GM12875 (cell line): ENCODE measurements at regions not wholly inside any gene's neighbourhood (a gene's known extent, or its start where the extent isn't known, plus 50 kb on each side); places are given as distances from the start of the nearest gene placed in this dataset.

Experiments
- H3K4me3 ChIP-seq: one replicate; pipeline ENCODE4 v1.5.1; 2011; ENCODE audit warnings: low read depth, low read length, control low read depth
- TF ChIP-seq, protein P1 (sequence below): IDR thresholded peaks from 2 replicates; pipeline ENCODE4 v1.5.1; 2011; ENCODE audit warnings: low read depth, mild to moderate bottlenecking, control low read depth, inconsistent platforms, low read length, moderate library complexity, borderline replicate concordance; ENCODE audit not compliant: insufficient read depth

DNA sequence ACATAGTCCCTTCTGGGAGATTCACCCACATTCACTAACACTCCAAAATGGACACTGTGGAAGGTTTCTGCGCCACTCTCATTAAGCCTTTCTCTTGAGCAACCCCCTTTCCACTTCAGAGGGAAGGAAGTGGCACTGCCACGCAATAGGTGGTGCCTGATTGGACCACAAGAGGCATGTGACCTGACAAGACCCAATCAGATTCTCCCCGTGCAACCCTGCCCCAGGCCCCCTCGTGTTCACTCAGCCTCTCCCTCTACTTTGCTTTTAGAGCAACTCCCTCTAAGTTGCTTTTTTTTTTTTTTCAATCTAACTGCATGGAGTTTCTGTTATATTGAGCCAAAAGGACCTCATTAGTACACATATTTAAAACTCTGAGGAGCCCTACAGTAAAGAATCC lies 158.0 kb downstream of the EN1 start:
- TF ChIP-seq, protein P1, sequence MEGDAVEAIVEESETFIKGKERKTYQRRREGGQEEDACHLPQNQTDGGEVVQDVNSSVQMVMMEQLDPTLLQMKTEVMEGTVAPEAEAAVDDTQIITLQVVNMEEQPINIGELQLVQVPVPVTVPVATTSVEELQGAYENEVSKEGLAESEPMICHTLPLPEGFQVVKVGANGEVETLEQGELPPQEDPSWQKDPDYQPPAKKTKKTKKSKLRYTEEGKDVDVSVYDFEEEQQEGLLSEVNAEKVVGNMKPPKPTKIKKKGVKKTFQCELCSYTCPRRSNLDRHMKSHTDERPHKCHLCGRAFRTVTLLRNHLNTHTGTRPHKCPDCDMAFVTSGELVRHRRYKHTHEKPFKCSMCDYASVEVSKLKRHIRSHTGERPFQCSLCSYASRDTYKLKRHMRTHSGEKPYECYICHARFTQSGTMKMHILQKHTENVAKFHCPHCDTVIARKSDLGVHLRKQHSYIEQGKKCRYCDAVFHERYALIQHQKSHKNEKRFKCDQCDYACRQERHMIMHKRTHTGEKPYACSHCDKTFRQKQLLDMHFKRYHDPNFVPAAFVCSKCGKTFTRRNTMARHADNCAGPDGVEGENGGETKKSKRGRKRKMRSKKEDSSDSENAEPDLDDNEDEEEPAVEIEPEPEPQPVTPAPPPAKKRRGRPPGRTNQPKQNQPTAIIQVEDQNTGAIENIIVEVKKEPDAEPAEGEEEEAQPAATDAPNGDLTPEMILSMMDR: no peak
- H3K4me3 ChIP-seq: no peak overlapping the region

DNA sequence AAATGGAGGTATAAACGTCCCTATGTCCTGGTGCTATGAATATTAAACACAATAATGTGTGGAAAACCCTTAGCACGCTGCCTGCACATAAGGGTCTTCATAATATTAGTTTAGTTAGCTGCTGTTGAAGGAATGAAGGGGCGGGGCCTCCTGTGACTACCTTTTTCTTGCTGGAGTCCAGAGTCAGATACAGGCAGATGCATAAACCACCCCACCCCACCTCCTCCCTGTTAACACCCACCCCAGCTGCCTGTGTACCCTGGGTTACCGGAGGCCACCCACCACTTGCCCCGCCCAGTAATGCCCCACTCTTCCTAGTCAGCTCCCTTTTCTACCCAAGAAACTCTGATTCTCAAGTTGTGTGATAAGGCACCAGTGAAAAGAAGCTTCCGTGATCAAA lies 158.4 kb downstream of the EN1 start:
- TF ChIP-seq, protein P1: no peak
- H3K4me3 ChIP-seq: no peak overlapping the region

DNA sequence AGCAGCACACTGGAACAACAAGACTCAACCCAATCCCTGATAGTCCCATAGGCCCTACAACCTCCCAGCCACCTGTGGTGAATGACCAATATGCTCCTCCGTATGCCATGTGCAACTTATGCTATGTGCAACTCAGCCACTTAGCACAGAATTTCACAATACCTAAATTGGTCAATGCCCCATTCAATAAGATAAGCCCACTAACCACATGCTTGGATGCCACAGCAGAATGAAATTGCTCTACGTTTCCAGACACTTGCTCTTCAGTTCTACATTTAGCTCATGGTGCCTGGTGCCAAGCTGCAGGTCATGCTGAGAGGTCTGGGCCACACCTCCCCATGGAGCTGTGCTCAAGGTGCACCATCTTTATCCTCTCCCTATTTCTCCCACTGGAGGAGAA lies 159.8 kb downstream of the EN1 start:
- TF ChIP-seq, protein P1: no peak
- H3K4me3 ChIP-seq: no peak overlapping the region

DNA sequence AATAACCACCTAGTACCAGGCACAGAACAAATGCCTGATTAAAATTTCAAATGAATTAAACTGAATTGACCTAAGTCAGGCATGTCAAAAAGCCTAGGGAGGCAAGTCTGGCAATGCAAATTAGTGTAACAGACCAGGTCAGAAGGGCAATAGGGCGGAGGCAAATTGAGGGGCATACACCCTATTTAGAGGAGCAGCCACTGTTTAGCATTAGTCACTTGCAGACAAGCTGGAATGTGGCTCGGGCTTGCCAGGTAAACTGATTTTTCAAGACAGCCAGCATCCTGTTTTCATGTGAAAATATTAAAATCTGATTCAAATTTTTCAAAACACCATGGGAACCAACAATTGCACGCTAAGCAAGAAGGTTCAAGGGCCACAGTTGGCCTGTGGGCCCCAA lies 160.3 kb downstream of the EN1 start:
- TF ChIP-seq, protein P1: no peak
- no peak overlapping the region for H3K4me3 ChIP-seq

DNA sequence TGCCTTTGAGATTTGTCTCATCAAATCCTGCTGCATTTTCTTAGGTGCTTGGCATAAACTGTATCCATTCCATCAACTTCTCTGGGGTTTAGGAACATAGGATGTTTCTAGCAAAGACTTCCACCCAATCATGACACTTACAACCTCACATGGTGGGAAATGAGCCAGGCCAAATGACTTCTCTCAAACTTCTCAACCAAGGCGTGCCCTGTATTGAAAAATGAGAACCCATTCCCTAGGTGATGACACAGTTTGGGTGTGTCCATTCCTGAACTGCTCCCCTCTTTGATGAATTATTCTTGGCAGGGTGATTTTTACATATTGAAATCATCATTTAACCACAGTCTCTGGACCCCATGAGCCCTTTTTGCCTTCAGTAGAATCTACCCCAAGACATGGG lies 161.1 kb downstream of the EN1 start:
- no peak overlapping the region for H3K4me3 ChIP-seq
- TF ChIP-seq, protein P1: no peak

DNA sequence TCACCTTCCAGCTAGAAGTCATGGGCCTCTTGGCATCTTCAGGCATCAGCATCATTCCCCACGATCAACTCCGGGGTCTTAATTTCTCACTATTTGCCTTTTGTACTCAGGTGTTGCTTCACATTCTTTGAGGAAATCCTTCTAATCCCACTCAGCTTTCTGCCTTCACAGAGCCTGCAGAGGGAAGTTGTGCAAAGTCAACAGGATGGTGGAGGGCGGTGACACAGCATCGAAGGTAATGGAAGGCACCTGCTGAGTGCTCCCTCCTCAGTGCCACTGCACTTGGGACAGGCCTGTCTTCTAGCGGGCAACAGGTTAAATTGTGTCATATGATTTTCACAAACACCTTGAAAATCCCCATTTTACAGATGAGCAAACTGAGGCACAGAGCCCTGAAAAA lies 164.0 kb downstream of the EN1 start:
- TF ChIP-seq, protein P1: no peak

DNA sequence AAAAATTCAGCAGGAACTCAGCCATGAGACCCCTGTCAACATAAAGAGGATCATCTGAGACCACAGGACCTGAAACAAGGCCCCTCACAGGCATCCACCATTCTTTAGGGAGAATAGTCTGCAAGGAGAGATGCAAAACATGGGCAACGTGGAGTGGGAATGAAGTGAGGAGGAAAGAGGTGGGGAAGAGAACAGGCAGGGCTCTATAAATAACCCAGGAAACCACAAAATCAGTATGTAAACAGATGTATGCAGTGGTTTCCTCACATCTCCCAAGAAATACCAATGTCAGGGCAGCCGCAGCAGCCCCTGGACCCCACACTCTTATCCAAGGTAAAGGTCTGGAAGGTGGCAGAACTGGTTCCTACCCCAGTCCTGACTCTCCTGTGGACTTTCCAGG lies 168.5 kb downstream of the EN1 start:
- TF ChIP-seq, protein P1: no peak
- no peak overlapping the region for H3K4me3 ChIP-seq

More for the DNA sequence above, 164.0 kb downstream of the EN1 start:
- H3K4me3 ChIP-seq: no peak overlapping the region
